SK-N-SH treated with all-trans-retinoic acid at 6 μM for 48 hours (cell line): ENCODE measurements at regions not wholly inside any gene's neighbourhood (a gene's known extent, or its start where the extent isn't known, plus 50 kb on each side); places are given as distances from the start of the nearest gene placed in this dataset.
A peak's percentile ranks its signal among the peaks of the same experiment; 100 is the strongest.

Source experiments
- ATAC-seq: fragments of 200-7000 bp; cut with Tn5 transposase; 3 replicates; pipeline ENCODE4 v1.9.1; 2020; ENCODE audit warnings: mild to moderate bottlenecking, moderate library complexity
- ARNTL ChIP-seq: fragments of 450-650 bp; formaldehyde crosslinking; IDR thresholded peaks from 2 replicates; pipeline ENCODE4 v1.5.0; 2020; ENCODE audit warnings: low read depth, mild to moderate bottlenecking, moderate library complexity, borderline replicate concordance
- ESRRG ChIP-seq: fragments of 250-450 bp; sonication (Bioruptor Pico); IDR thresholded peaks from 2 replicates; pipeline ENCODE4 v1.6.1; 2021; ENCODE audit warnings: mild to moderate bottlenecking
- OSR1 ChIP-seq: fragments of 250-450 bp; sonication (Bioruptor Pico); IDR thresholded peaks from 2 replicates; pipeline ENCODE4 v1.8.0; 2022; ENCODE audit warnings: moderate library complexity, mild to moderate bottlenecking, inconsistent platforms
- RARB ChIP-seq: fragments of 250-450 bp; sonication (Bioruptor Pico); IDR thresholded peaks from 2 replicates; pipeline ENCODE4 v1.8.0; 2021; ENCODE audit warnings: mild to moderate bottlenecking, moderate library complexity
- SNAI2 ChIP-seq: fragments of 250-450 bp; sonication (Bioruptor Pico); IDR thresholded peaks from 2 replicates; pipeline ENCODE4 v1.5.0; 2020; ENCODE audit warnings: mild to moderate bottlenecking, moderate library complexity
- TCF4 ChIP-seq: fragments of 250-450 bp; sonication (Bioruptor Pico); IDR thresholded peaks from 2 replicates; pipeline ENCODE4 v1.8.0; 2021; ENCODE audit warnings: mild to moderate bottlenecking, moderate library complexity, borderline replicate concordance
- TOX ChIP-seq: fragments of 250-450 bp; sonication (Bioruptor Pico); IDR thresholded peaks from 2 replicates; pipeline ENCODE4 v1.8.0; 2021; ENCODE audit warnings: mild to moderate bottlenecking, moderate library complexity, borderline replicate concordance
- ZFP3 ChIP-seq: fragments of 250-450 bp; sonication (Bioruptor Pico); IDR thresholded peaks from 2 replicates; pipeline ENCODE4 v1.5.0; 2020; ENCODE audit warnings: mild to moderate bottlenecking, moderate library complexity
- ZFP30 ChIP-seq: fragments of 450-650 bp; formaldehyde crosslinking; IDR thresholded peaks from 2 replicates; pipeline ENCODE4 v1.5.0; 2022; ENCODE audit warnings: mild to moderate bottlenecking, moderate library complexity
- ZNF565 ChIP-seq: fragments of 450-650 bp; formaldehyde crosslinking; conservative IDR thresholded peaks from 2 replicates; pipeline ENCODE4 v1.5.0; 2020; ENCODE audit warnings: low read depth, mild to moderate bottlenecking, moderate library complexity
- ZNF70 ChIP-seq: fragments of 450-650 bp; formaldehyde crosslinking; IDR thresholded peaks from 2 replicates; pipeline ENCODE4 v1.5.0; 2020; ENCODE audit warnings: mild to moderate bottlenecking, moderate library complexity
- ZNF8 ChIP-seq: fragments of 450-650 bp; formaldehyde crosslinking; IDR thresholded peaks from 2 replicates; pipeline ENCODE4 v1.5.0; 2020; ENCODE audit warnings: mild to moderate bottlenecking, moderate library complexity
- TF ChIP-seq, protein P1 (sequence below): fragments of 250-450 bp; sonication (Bioruptor Pico); IDR thresholded peaks from 2 replicates; pipeline ENCODE4 v1.8.0; 2020; ENCODE audit warnings: mild to moderate bottlenecking, moderate library complexity, borderline replicate concordance
- TF ChIP-seq, protein P2 (sequence below): fragments of 250-450 bp; sonication (Bioruptor Pico); IDR thresholded peaks from 2 replicates; pipeline ENCODE4 v1.5.1; 2020; ENCODE audit warnings: low read depth, mild to moderate bottlenecking, moderate library complexity
- TF ChIP-seq, protein P3 (sequence below): fragments of 250-450 bp; sonication (Bioruptor Pico); IDR thresholded peaks from 2 replicates; pipeline ENCODE4 v1.8.0; 2021; ENCODE audit warnings: low read depth, mild to moderate bottlenecking, moderate library complexity, borderline replicate concordance
- TF ChIP-seq, protein P4 (sequence below): fragments of 250-450 bp; sonication (Bioruptor Pico); IDR thresholded peaks from 2 replicates; pipeline ENCODE4 v1.5.0; 2020; ENCODE audit warnings: mild to moderate bottlenecking, moderate library complexity

DNA sequence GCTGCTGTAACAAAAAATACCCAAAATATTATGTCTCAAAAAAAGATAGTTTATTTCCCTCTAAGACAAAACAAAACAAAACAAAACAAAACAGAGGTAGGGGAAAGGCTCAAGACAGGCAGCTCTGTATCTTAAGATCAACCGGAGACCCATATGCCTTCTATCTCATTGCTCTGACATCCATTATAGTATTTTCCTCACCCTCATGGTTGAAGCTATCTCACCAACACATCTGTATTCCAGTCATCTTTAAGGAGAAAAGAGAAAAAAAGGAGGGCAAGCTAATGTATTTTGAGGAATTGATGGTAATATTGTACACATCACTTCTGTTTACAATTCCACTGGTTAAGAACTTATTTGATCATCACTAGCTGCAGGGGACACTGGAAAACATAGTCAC, 239.7 kb downstream of the ICOS start:
- no peak for TF ChIP-seq ZFP30 (CRISPR knock-in tag)
- TF ChIP-seq ZNF565: no peak
- TF ChIP-seq, protein P1, sequence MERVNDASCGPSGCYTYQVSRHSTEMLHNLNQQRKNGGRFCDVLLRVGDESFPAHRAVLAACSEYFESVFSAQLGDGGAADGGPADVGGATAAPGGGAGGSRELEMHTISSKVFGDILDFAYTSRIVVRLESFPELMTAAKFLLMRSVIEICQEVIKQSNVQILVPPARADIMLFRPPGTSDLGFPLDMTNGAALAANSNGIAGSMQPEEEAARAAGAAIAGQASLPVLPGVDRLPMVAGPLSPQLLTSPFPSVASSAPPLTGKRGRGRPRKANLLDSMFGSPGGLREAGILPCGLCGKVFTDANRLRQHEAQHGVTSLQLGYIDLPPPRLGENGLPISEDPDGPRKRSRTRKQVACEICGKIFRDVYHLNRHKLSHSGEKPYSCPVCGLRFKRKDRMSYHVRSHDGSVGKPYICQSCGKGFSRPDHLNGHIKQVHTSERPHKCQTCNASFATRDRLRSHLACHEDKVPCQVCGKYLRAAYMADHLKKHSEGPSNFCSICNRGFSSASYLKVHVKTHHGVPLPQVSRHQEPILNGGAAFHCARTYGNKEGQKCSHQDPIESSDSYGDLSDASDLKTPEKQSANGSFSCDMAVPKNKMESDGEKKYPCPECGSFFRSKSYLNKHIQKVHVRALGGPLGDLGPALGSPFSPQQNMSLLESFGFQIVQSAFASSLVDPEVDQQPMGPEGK: no peak
- TF ChIP-seq ZFP3: no peak
- no peak for TF ChIP-seq OSR1 (CRISPR knock-in tag)
- TF ChIP-seq, protein P2, sequence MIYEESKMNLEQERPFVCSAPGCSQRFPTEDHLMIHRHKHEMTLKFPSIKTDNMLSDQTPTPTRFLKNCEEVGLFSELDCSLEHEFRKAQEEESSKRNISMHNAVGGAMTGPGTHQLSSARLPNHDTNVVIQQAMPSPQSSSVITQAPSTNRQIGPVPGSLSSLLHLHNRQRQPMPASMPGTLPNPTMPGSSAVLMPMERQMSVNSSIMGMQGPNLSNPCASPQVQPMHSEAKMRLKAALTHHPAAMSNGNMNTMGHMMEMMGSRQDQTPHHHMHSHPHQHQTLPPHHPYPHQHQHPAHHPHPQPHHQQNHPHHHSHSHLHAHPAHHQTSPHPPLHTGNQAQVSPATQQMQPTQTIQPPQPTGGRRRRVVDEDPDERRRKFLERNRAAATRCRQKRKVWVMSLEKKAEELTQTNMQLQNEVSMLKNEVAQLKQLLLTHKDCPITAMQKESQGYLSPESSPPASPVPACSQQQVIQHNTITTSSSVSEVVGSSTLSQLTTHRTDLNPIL (CRISPR knock-in tag): no peak
- TF ChIP-seq, all 23 proteins: peak for 0
- ATAC-seq: no peak

DNA sequence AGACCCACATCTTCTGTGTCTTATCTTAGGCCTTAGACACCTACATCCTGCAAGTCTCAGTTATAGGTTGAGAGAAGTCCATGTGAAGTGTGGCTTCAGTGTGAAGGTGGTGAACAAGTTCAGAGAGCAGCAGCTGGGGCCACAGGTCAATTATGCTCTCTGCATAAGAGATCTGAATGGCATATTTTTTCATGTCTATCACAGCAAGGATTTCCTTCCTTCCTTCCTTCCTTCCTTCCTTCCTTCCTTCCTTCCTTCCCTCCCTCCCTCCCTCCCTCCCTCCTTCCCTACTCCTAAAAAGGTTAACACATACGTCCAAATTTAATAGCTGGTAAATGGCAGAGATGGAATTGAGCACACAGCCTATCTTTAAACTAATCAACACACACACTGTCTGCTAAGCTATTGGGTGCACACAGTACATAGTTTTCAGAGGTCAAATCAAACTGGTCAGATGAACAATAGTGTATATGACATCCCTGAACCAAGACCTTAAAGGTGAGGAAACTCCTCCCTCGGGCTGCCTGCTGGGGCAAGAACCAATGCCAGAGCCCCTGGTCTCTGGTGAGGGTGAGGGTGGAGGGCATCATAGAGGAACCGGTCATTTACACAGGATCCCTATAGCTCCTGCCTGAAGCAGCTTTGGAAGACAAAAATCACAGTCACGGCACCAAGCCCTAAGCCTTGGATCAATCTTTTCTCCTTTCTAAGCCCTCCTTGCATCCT, 240.9 kb downstream of the ICOS start:
- TF ChIP-seq ZNF8 (CRISPR knock-in tag) (no peak), ZFP30 (CRISPR knock-in tag) (no peak), ZNF70 (CRISPR knock-in tag) (no peak), SNAI2 (no peak), TOX (CRISPR knock-in tag) (no peak), RARB (CRISPR knock-in tag) (no peak), OSR1 (CRISPR knock-in tag) (no peak), ARNTL (CRISPR knock-in tag) (no peak), TCF4 (no peak), ESRRG (CRISPR knock-in tag) (no peak), ZNF565 (no peak)
- TF ChIP-seq, protein P1: no peak
- TF ChIP-seq, protein P3, sequence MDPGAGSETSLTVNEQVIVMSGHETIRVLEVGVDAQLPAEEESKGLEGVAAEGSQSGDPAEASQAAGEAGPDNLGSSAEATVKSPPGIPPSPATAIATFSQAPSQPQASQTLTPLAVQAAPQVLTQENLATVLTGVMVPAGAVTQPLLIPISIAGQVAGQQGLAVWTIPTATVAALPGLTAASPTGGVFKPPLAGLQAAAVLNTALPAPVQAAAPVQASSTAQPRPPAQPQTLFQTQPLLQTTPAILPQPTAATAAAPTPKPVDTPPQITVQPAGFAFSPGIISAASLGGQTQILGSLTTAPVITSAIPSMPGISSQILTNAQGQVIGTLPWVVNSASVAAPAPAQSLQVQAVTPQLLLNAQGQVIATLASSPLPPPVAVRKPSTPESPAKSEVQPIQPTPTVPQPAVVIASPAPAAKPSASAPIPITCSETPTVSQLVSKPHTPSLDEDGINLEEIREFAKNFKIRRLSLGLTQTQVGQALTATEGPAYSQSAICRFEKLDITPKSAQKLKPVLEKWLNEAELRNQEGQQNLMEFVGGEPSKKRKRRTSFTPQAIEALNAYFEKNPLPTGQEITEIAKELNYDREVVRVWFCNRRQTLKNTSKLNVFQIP (CRISPR knock-in tag): no peak
- peak; percentile 20; the same call in 1 of the 3 replicates for ATAC-seq

DNA sequence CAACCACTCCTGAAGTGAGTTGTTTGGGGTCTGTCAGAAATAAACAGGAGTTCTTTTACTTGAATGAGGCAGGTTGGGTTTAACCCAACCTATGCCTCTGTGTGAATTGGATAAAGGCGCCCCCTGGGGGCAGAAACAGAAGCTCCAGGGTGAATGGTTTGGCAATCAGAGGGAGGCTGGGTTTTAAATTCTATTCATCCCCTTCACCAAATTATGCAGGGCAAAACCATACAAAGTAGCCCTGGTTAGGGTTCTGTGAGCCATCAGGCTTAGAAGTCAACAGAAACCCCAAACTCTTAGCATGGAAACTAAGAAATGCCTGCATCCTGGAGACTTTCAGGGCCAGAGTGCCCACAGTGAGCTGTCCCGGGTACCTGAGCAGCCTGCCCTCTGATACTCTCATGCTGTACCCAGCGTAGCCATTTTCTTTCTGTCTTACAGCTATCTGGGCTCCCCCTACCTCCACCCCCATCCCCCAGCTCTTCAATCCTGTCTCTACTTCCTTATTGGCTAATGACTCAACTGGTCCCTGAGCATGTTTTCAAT, 241.5 kb downstream of the ICOS start:
- peak; percentile 82 for ATAC-seq
- TF ChIP-seq, protein P4, sequence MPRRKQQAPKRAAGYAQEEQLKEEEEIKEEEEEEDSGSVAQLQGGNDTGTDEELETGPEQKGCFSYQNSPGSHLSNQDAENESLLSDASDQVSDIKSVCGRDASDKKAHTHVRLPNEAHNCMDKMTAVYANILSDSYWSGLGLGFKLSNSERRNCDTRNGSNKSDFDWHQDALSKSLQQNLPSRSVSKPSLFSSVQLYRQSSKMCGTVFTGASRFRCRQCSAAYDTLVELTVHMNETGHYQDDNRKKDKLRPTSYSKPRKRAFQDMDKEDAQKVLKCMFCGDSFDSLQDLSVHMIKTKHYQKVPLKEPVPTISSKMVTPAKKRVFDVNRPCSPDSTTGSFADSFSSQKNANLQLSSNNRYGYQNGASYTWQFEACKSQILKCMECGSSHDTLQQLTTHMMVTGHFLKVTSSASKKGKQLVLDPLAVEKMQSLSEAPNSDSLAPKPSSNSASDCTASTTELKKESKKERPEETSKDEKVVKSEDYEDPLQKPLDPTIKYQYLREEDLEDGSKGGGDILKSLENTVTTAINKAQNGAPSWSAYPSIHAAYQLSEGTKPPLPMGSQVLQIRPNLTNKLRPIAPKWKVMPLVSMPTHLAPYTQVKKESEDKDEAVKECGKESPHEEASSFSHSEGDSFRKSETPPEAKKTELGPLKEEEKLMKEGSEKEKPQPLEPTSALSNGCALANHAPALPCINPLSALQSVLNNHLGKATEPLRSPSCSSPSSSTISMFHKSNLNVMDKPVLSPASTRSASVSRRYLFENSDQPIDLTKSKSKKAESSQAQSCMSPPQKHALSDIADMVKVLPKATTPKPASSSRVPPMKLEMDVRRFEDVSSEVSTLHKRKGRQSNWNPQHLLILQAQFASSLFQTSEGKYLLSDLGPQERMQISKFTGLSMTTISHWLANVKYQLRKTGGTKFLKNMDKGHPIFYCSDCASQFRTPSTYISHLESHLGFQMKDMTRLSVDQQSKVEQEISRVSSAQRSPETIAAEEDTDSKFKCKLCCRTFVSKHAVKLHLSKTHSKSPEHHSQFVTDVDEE: no peak
- TF ChIP-seq, protein P3 (CRISPR knock-in tag): no peak
- no peak for TF ChIP-seq ZNF8 (CRISPR knock-in tag)
- TF ChIP-seq ZNF565: no peak
